Prostate gland (tissue), 1 donor: ENCODE measurements at regions not wholly inside any gene's neighbourhood (a gene's known extent, or its start where the extent isn't known, plus 50 kb on each side); places are given as distances from the start of the nearest gene placed in this dataset.
"Not testable (repeated sequence)": the region's sequence is repeated elsewhere in the genome, so short reads cannot be mapped to it uniquely, and the experiment has no call there.

Experiments
- POLR2A ChIP-seq: fragments of 450-650 bp; IDR thresholded peaks from one replicate; pipeline ENCODE4 v1.6.1; 2016; ENCODE audit warnings: antibody characterized with exemption, mild to moderate bottlenecking
- POLR2AphosphoS5 ChIP-seq: sonication (generic); formaldehyde crosslinking; IDR thresholded peaks from one replicate; pipeline ENCODE4 v1.6.1; 2017; ENCODE audit warnings: antibody characterized with exemption

GRCh38 chr6:26734776-26735472, 75.4 kb upstream of the ZNF322 start:
- TF ChIP-seq POLR2A, POLR2AphosphoS5: not testable (repeated sequence)
